GM12874 (cell line): ENCODE measurements at regions not wholly inside any gene's neighbourhood (a gene's known extent, or its start where the extent isn't known, plus 50 kb on each side); places are given as distances from the start of the nearest gene placed in this dataset.

ENCODE experiments used
- CTCF ChIP-seq: IDR thresholded peaks from 2 replicates; pipeline ENCODE4 v1.5.1; 2011; ENCODE audit warnings: low read depth, mild to moderate bottlenecking, control low read depth, low read length, moderate library complexity; ENCODE audit not compliant: insufficient read depth

DNA sequence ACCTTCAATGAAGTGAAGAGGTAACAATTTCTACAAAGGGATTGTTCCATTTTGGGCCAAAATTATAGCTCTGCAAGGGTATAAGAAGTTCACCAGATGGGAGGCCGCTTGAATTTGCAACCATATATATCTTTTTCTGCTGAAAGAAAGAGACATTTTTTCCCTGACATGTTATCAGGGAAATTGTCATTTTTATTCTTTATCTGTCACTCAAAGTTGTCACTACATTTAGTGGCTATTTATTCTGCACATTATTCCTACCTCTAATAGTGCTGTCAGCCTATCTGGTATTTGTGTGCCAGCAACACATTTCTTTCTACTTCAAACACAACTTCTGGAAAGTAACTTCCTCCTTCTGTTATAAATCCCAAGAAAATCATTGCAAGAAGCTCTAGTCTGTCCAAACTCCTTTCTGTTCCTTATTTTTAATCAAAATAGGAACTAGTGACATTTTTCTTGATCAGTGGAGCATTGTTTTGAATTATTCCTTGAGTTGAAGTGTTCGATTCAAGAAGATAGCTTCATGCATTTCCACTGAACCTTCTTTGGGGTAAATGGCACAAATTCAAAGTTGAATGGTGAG lies 137.9 kb upstream of the ATP2B1 start:
- TF ChIP-seq CTCF = no peak

DNA sequence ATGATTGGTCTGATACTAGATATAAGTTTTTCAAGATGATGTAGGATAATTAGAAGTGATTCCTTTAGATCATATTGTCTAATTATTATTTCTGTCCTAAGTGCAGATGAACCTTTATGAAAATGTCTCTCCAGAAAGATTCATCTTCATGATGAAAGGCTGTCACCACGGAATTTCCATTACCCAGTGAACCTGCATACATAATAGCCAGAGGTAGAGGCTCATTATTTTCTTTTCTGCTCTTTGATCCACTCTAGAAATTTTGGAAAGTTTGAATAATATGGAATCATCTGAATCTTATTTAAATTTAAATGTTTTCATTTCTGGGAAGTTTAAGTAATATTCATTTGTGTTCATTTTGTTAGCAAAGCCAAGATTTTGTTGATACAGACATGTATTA lies 137.1 kb upstream of the ATP2B1 start:
- no peak for TF ChIP-seq CTCF

DNA sequence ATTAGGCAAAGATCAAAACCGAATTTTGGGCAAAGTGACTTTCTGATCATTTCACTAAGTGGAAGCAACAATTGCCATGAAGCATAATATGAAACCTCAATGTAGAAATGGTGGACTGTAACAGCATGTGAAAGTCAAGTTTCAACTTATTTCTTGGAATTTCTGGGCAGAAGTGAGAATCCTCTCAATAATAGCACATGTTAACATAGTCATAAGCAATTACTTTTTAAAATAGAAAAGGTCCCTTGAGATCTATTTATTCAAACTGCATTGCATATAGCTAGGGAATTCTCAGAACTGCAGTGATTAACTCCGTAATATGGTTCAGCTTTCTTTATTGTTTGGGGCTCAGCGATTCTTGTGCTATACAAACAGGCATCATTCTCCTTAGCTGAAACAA lies 136.7 kb upstream of the ATP2B1 start:
- TF ChIP-seq CTCF = no peak

- no peak for TF ChIP-seq CTCF
Measured at GRCh38 chr12:89844539-89844938, 135.9 kb upstream of the ATP2B1 start.

- no peak for TF ChIP-seq CTCF
Measured at GRCh38 chr12:89840162-89840922, 131.7 kb upstream of the ATP2B1 start.

- TF ChIP-seq CTCF = no peak
Measured at GRCh38 chr12:89839444-89839843, 130.8 kb upstream of the ATP2B1 start.

DNA sequence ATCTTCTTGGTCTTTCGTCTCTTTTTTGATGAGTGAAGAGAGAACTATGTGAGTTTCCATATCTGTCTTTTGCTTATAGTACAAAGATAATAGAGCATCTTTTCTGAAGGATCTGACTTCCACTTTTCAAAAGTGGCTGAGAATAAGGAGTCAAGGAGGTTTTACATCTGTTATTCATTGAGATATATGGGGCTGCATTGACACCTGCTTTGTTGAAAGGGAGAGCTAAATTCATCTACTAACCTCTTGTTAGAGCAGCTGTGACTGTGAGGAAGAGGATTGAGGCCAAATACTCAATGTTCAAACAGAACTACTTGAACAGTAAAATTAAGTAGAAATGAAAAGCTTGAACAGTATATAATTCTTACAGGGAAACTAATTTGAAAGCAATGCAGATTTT lies 130.2 kb upstream of the ATP2B1 start:
- no peak for TF ChIP-seq CTCF
